ENCODE measurements at regions not wholly inside any gene's neighbourhood (a gene's known extent, or its start where the extent isn't known, plus 50 kb on each side); places are given as distances from the start of the nearest gene placed in this dataset.

GRCh38 chr18:52200921-52201663 lies 138.9 kb upstream of the DCC start:
- H3K27me3 Mint-ChIP-seq (ENCODE audit: low read depth in 3 of 3) = peaks cover 0 to 2% (median 0%) of the 10 kb centered on the region in 3 donors
- H3K79me2 ChIP-seq (ENCODE audit: insufficient read depth, low read length) = no peaks in the 10 kb centered on the region
- peaks cover 0 to 4% of the 10 kb centered on the region in 2 donors for H3K9me3 ChIP-seq (replicated peaks in 1 of 2; ENCODE audit: control insufficient read depth in 1 of 2, insufficient read depth in 1 of 2, low read length in 2 of 2)
- H3K9ac ChIP-seq (ENCODE audit: insufficient read depth, low read length, poor library complexity, severe bottlenecking) = no peak overlapping the region
- DNase-seq = no peak
- no peaks in the 10 kb centered on the region for H3K4me1 ChIP-seq (ENCODE audit: control insufficient read depth in 1 of 2, insufficient read depth in 2 of 2, low read length in 2 of 2)
- H4K20me1 ChIP-seq (ENCODE audit: insufficient read depth, low read length) = no peaks in the 10 kb centered on the region
- no peak overlapping the region for H3K27ac Mint-ChIP-seq
- TF ChIP-seq CTCF (IDR thresholded peaks at IDR 0.05) = no peak
- H3K4me2 ChIP-seq (replicated peaks; ENCODE audit: extremely low read depth, low read length, poor library complexity, severe bottlenecking) = no peak overlapping the region
- H3K36me3 Mint-ChIP-seq = no peaks in the 10 kb centered on the region
- no peaks in the 10 kb centered on the region for H3K36me3 ChIP-seq (replicated peaks in 1 of 2; ENCODE audit: control insufficient read depth in 1 of 2, insufficient read depth in 2 of 2, low read length in 2 of 2)
- no peak overlapping the region for H2AFZ ChIP-seq (ENCODE audit: insufficient read depth, low read depth, low read length, poor library complexity, severe bottlenecking)
- H3K4me1 Mint-ChIP-seq = no peaks in the 10 kb centered on the region
- intact Hi-C loops (cut with micrococcal nuclease) = no loop called here
- no peak overlapping the region for H3K4me3 ChIP-seq (replicated peaks in 1 of 3; ENCODE audit: low read depth in 2 of 3, low read length in 3 of 3)
- peaks cover 0 to 7% (median 5%) of the 10 kb centered on the region in 7 donors for H3K9me3 Mint-ChIP-seq
- 95% methylated on average over 7 of the region's 11 CpGs for WGBS (ENCODE audit: insufficient coverage)
- H3K27ac ChIP-seq (ENCODE audit: low read depth in 1 of 2, low read length in 2 of 2) = no peak overlapping the region
- no peaks in the 10 kb centered on the region for H3K27me3 ChIP-seq (ENCODE audit: control insufficient read depth in 2 of 2, insufficient read depth in 2 of 2, low read length in 2 of 2)
- no peak overlapping the region for H3K4me3 Mint-ChIP-seq

- 95% methylated on average over 2 of the region's 3 CpGs for WGBS (ENCODE audit: insufficient coverage)
- Histone ChIP-seq H3K36me3 (replicated peaks in 1 of 2; ENCODE audit: control insufficient read depth in 1 of 2, insufficient read depth in 2 of 2, low read length in 2 of 2) (no peaks in the 10 kb centered on the region), H2AFZ (ENCODE audit: insufficient read depth, low read depth, low read length, poor library complexity, severe bottlenecking) (no peak overlapping the region), H3K9me3 (replicated peaks in 1 of 2; ENCODE audit: control insufficient read depth in 1 of 2, insufficient read depth in 1 of 2, low read length in 2 of 2) (no peaks in the 10 kb centered on the region), H3K4me3 (replicated peaks in 1 of 3; ENCODE audit: low read depth in 2 of 3, low read length in 3 of 3) (no peak overlapping the region), H3K27ac (ENCODE audit: low read depth in 1 of 2, low read length in 2 of 2) (no peak overlapping the region), H3K27me3 (ENCODE audit: control insufficient read depth in 2 of 2, insufficient read depth in 2 of 2, low read length in 2 of 2) (no peaks in the 10 kb centered on the region), H3K4me2 (replicated peaks; ENCODE audit: extremely low read depth, low read length, poor library complexity, severe bottlenecking) (no peak overlapping the region), H3K4me1 (ENCODE audit: control insufficient read depth in 1 of 2, insufficient read depth in 2 of 2, low read length in 2 of 2) (no peaks in the 10 kb centered on the region), H3K9ac (ENCODE audit: insufficient read depth, low read length, poor library complexity, severe bottlenecking) (no peak overlapping the region), H4K20me1 (ENCODE audit: insufficient read depth, low read length) (no peaks in the 10 kb centered on the region), H3K79me2 (ENCODE audit: insufficient read depth, low read length) (no peaks in the 10 kb centered on the region)
- peaks cover 0 to 7% (median 3%) of the 10 kb centered on the region in 7 donors for H3K9me3 Mint-ChIP-seq
- H3K4me1 Mint-ChIP-seq = no peaks in the 10 kb centered on the region
- H3K4me3 Mint-ChIP-seq = no peak overlapping the region
- H3K27ac Mint-ChIP-seq = no peak overlapping the region
- intact Hi-C loops (cut with micrococcal nuclease) = no loop called here
- no peaks in the 10 kb centered on the region for H3K36me3 Mint-ChIP-seq
- TF ChIP-seq CTCF (IDR thresholded peaks at IDR 0.05) = no peak
- DNase-seq = no peak
- H3K27me3 Mint-ChIP-seq (ENCODE audit: low read depth in 3 of 3) = peaks cover 0 to 1% (median 0%) of the 10 kb centered on the region in 3 donors
Observed at GRCh38 chr18:52208646-52209045, 131.4 kb upstream of the DCC start.

Measured in CD14-positive monocyte (primary cell).